Skeletal muscle satellite cell (primary cell): ENCODE measurements at regions not wholly inside any gene's neighbourhood (a gene's known extent, or its start where the extent isn't known, plus 50 kb on each side); places are given as distances from the start of the nearest gene placed in this dataset.

Experiments
- H3K27me3 ChIP-seq: 2 replicates; pipeline ENCODE4 v1.7.0; 2013; ENCODE audit warnings: low read length; ENCODE audit not compliant: control insufficient read depth, insufficient read depth
- H3K36me3 ChIP-seq: 2 replicates; pipeline ENCODE4 v1.7.0; 2013; ENCODE audit warnings: mild to moderate bottlenecking, control low read depth, low read length; ENCODE audit not compliant: insufficient read depth
- H3K4me1 ChIP-seq: 2 replicates; pipeline ENCODE4 v1.7.0; 2013; ENCODE audit warnings: low read length; ENCODE audit not compliant: control insufficient read depth, insufficient read depth
- H3K4me2 ChIP-seq: 2 replicates; pipeline ENCODE4 v1.7.0; 2013; ENCODE audit warnings: mild to moderate bottlenecking, low read length
- H3K4me3 ChIP-seq: 2 replicates; pipeline ENCODE4 v1.7.0; 2013; ENCODE audit warnings: low read length
- H3K9ac ChIP-seq: 2 replicates; pipeline ENCODE4 v1.7.0; 2013; ENCODE audit warnings: mild to moderate bottlenecking, low read depth, low read length, moderate library complexity
- H3K9me3 ChIP-seq: replicated peaks from 2 replicates; pipeline ENCODE4 v1.7.0; 2013; ENCODE audit warnings: mild to moderate bottlenecking, control low read depth, low read length

DNA sequence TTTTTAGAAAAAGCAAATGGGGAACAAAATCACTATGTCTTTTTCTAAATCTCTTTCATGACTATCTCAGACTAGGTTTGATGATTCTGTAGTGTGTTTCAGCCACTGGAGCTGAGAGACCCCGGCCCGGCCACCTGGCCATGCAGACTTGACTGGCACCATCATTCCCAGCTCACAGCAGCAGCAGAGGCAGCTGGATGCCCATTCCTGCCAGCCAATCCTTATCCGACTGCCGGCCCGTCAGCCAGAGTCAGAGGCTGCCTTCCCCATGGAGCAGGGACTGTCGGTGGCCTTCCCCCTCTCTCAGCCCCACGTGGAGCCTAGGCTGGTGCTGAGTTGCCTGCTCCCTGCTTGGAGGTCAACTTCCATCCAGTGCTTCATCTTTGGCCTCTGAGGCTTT, 56.0 kb upstream of the WSB1 start:
- Histone ChIP-seq H3K4me2 (no peak overlapping the region), H3K9ac (no peak overlapping the region), H3K4me1 (peaks cover 4% of the 10 kb centered on the region), H3K4me3 (no peak overlapping the region), H3K36me3 (no peaks in the 10 kb centered on the region), H3K9me3 (no peaks in the 10 kb centered on the region), H3K27me3 (peaks cover 2% of the 10 kb centered on the region)

DNA sequence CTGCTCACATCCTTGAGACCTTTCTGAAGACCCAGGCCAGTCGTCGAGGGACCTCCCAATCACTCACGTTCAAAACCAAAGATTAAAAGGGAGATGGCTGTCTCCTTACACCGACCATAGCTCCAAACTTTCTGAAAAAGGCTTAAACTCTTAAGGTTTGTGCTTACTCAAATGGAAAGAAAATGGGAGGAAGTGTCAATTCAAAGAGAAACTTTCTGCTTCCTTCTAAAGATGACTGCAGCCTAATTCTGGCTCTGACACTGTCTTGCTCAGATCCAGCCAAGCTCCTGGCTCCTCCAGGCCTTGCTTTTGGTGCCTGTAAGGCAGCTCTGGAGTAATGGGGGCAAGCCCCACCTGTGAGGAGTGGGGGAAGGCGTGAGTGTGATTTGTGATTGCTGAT, 54.9 kb upstream of the WSB1 start:
- no peak overlapping the region for H3K4me2 ChIP-seq
- H3K36me3 ChIP-seq, result no peaks in the 10 kb centered on the region
- no peaks in the 10 kb centered on the region for H3K27me3 ChIP-seq
- no peak overlapping the region for H3K9ac ChIP-seq
- no peak overlapping the region for H3K4me3 ChIP-seq
- H3K4me1 ChIP-seq, result peaks cover 5% of the 10 kb centered on the region
- no peaks in the 10 kb centered on the region for H3K9me3 ChIP-seq

DNA sequence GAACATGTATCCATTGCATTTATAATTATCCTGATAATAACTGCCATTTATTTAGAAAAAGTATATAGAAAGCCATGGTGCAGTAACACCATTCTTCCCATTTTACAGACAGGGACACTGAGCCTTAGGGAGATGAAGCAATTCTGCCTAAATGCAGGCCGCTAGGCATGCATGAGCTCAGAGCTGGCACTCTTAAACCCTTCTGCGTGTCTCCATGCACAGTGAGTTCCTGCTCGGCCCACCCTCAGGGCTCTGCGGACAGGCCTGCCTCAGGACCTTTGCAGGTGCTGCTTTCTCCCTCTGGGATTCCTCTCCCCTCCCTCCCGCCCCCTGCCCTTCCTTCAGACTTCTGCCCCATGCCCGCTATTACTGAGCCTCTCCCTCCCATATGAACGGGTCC, 54.3 kb upstream of the WSB1 start:
- Histone ChIP-seq H3K9ac (no peak overlapping the region), H3K4me1 (peaks cover 10% of the 10 kb centered on the region), H3K9me3 (no peaks in the 10 kb centered on the region), H3K4me2 (no peak overlapping the region), H3K4me3 (no peak overlapping the region), H3K27me3 (no peaks in the 10 kb centered on the region), H3K36me3 (no peaks in the 10 kb centered on the region)

DNA sequence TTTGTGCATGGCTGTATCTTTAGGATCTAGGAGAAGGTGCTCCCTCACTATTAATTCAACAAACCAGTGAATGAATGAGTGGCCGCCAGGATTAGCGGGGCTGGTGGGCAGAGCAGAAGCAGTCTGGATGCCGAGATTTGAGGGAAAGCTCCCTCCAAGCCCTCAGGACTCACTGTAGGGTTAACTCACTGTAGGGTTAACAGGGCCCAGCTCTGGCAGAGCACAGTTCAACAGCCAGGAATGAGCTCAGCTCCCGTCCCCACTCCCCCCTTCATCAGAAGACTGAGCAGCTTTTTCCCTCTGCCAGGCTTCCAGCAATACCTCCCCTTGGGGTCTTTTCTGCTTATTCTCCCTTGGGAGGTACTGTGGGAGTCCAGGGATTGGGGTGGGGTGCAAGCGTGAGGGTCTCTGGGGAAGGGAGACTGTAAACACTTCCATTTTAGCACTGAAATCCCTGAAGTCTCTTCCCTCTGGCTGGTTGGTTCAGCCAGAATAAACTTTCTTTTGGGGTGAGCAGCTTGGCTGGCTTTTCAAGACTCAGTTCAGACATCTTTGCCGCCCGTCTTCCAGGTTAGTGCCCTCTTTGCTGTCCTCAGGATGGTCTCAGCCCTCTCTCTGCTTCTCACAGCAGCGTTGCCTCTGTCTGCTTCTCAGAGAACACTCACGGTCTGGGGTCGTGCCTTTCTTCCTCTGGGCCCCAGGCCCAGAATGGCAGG, 53.7 kb upstream of the WSB1 start:
- no peaks in the 10 kb centered on the region for H3K27me3 ChIP-seq
- H3K36me3 ChIP-seq, result no peaks in the 10 kb centered on the region
- no peaks in the 10 kb centered on the region for H3K9me3 ChIP-seq
- H3K4me2 ChIP-seq, result no peak overlapping the region
- H3K4me3 ChIP-seq, result no peak overlapping the region
- H3K9ac ChIP-seq, result no peak overlapping the region
- H3K4me1 ChIP-seq, result peaks cover 17% of the 10 kb centered on the region

DNA sequence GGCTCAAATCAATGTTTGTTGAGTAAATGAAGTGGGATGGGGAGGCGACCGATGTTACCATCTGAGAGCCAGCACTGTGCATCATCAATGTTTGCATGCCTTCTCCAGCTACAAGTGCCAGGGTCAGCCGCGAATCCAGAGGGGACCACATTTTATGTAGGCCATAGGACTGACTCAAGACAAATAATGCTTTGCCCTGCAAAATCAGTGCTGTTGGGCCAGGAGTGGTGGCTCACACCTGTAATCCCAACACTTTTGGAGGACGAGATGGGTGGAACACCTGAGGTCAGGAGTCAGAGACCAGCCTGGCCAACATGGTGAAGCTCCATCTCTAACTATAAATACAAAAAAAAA, 53.1 kb upstream of the WSB1 start:
- H3K4me2 ChIP-seq, result no peak overlapping the region
- no peaks in the 10 kb centered on the region for H3K9me3 ChIP-seq
- H3K4me3 ChIP-seq, result no peak overlapping the region
- H3K36me3 ChIP-seq, result no peaks in the 10 kb centered on the region
- no peaks in the 10 kb centered on the region for H3K27me3 ChIP-seq
- peaks cover 22% of the 10 kb centered on the region for H3K4me1 ChIP-seq
- H3K9ac ChIP-seq, result no peak overlapping the region

DNA sequence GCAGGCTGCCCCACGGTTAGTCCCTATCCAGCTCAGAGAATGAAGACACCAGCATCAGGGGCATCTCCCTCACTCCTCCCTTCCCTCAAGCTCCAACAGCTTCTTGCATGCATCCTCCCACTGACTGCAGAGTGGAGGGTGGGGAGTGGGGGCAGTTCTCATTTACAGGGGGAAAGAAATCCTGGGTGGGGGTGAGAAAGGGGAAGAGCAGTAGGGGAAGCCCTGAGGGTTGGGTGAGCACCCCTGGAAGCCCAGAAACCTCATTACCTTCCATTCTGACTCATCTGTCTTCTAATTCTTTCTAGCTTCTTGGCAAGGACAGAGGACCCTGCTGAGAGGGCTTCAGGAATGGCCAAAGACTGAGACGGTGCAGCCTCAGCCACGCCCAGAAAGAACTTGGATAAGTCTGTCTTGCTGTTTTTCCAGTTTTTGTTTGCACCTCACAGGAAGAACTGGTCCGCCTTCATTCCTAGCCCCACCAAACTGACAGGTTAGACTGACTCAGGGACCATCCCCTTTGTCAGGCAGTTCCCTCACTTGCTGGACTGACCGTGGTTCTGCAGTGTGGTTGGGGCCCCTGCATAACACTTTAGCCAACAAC, 52.5 kb upstream of the WSB1 start:
- Histone ChIP-seq H3K36me3 (no peaks in the 10 kb centered on the region), H3K27me3 (no peaks in the 10 kb centered on the region), H3K9me3 (no peaks in the 10 kb centered on the region), H3K4me1 (peaks cover 24% of the 10 kb centered on the region), H3K4me3 (no peak overlapping the region), H3K9ac (no peak overlapping the region), H3K4me2 (no peak overlapping the region)

DNA sequence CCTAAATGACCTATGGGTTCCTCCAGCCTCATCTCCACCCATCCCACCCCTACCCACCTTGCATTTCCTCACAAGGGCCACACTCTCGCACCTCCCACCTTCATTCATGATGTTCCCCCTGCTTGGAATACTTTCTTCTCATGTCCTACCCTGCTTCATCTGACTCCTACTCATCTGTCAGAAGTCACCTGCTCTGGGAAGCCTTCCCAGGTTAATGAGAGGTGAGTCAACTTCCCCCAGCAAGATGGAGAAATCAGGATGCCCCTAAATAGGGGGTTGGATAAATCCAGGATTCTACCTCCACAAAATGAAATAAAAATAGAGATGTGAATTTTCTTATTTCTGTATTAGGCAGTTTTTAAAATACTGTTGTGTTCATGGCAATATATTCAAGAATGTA, 51.0 kb upstream of the WSB1 start:
- H3K36me3 ChIP-seq, result no peaks in the 10 kb centered on the region
- H3K9ac ChIP-seq, result no peak overlapping the region
- no peaks in the 10 kb centered on the region for H3K9me3 ChIP-seq
- H3K4me1 ChIP-seq, result peaks cover 35% of the 10 kb centered on the region
- no peak overlapping the region for H3K4me2 ChIP-seq
- H3K27me3 ChIP-seq, result no peaks in the 10 kb centered on the region
- no peak overlapping the region for H3K4me3 ChIP-seq

DNA sequence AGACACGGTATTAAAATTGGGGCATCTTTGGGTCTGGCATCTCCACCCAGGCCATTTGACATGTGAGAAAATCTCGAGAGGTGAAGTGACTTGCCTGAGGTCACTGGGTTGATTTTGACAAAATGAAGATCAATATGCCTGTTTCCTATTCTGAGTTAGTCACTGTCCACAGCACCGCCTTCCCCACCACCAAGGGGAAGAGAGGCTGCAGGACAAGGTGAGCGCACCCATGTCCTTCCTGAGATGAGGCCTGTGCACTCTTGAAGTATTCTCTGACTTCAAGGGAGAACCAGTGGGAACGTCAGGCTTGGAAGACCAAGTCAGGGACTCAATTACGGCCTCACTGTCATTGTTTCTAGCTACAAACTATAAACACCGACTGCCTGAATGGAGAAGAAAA, 49.9 kb upstream of the WSB1 start:
- no peak overlapping the region for H3K4me2 ChIP-seq
- H3K4me1 ChIP-seq, result peaks cover 36% of the 10 kb centered on the region
- H3K4me3 ChIP-seq, result no peak overlapping the region
- no peaks in the 10 kb centered on the region for H3K9me3 ChIP-seq
- no peaks in the 10 kb centered on the region for H3K36me3 ChIP-seq
- no peak overlapping the region for H3K9ac ChIP-seq
- H3K27me3 ChIP-seq, result no peaks in the 10 kb centered on the region
